H1 (cell line): ENCODE measurements at regions not wholly inside any gene's neighbourhood (a gene's known extent, or its start where the extent isn't known, plus 50 kb on each side); places are given as distances from the start of the nearest gene placed in this dataset.

Source experiments
- CTCF ChIA-PET: fragments of 300-600 bp; sonication (Branson Sonifier 250); formaldehyde crosslinking; loops from one replicate; lab custom pipeline; 2021; ENCODE audit not compliant: partially characterized antibody; lab: Charles Lee
- POLR2A ChIA-PET: fragments of 300-600 bp; sonication (Branson Sonifier 250); formaldehyde crosslinking; loops from one replicate; lab custom pipeline; 2021; ENCODE audit warnings: inconsistent platforms; ENCODE audit not compliant: partially characterized antibody; lab: Charles Lee
- DNase-seq, 2 experiments: peaks; one replicate each; pipeline versions ENCODE4 v3.0.0 to v3.0.0-alpha.2; 2010 to 2022; ENCODE audit warnings: low spot score in 2 of 2, low read depth in 1 of 2, mixed read lengths in 1 of 2
- FAIRE-seq: peaks from 2 replicates; lab custom pipeline; 2011; peaks lifted over from hg19 to GRCh38; lab: Jason Lieb, UNC
- H2AFZ ChIP-seq: 2 replicates; pipeline ENCODE4 v1.8.1; 2012; ENCODE audit warnings: low read length, inconsistent platforms
- H2AK5ac ChIP-seq: 2 replicates; pipeline ENCODE4 v1.6.1; 2013; ENCODE audit warnings: low read depth, low read length
- H2BK120ac ChIP-seq: replicated peaks from 2 replicates; pipeline ENCODE3; 2013; ENCODE audit warnings: low read depth, low read length, inconsistent platforms
- H2BK12ac ChIP-seq: 2 replicates; pipeline ENCODE4 v1.6.1; 2013; ENCODE audit warnings: low read depth, low read length
- H2BK15ac ChIP-seq: 2 replicates; pipeline ENCODE4 v1.6.1; 2013; ENCODE audit warnings: low read length
- H2BK20ac ChIP-seq: 2 replicates; pipeline ENCODE4 v1.6.1; 2013; ENCODE audit warnings: low read length
- H2BK5ac ChIP-seq: 2 replicates; pipeline ENCODE4 v1.6.1; 2013; ENCODE audit warnings: low read depth, low read length
- H3K14ac ChIP-seq: 2 replicates; pipeline ENCODE4 v1.6.1; 2013; ENCODE audit warnings: inconsistent platforms; ENCODE audit not compliant: insufficient read length
- H3K18ac ChIP-seq: 2 replicates; pipeline ENCODE4 v1.6.1; 2013; ENCODE audit warnings: low read length; ENCODE audit errors: extremely low read depth
- H3K23ac ChIP-seq: 2 replicates; pipeline ENCODE4 v1.6.1; 2013; ENCODE audit warnings: inconsistent platforms; ENCODE audit not compliant: insufficient read length
- H3K23me2 ChIP-seq: 2 replicates; pipeline ENCODE4 v1.6.1; 2013; ENCODE audit warnings: low read depth, low read length
- H3K27ac ChIP-seq: 2 replicates; pipeline ENCODE4 v1.6.1; 2011; ENCODE audit warnings: low read depth, low read length, inconsistent platforms
- H3K27me3 ChIP-seq, 4 experiments: replicated peaks in 1 of 4; 1 replicate in 1 of 4; 2 replicates in 3 of 4; pipeline versions ENCODE4 v1.6.1 to v1.8.1; 2011 to 2013; ENCODE audit warnings: low read length in 3 of 4, mild to moderate bottlenecking in 3 of 4, inconsistent platforms in 2 of 4, mixed read lengths in 2 of 4, moderate library complexity in 1 of 4; ENCODE audit not compliant: control insufficient read depth in 3 of 4, insufficient read depth in 3 of 4; ENCODE audit errors: extremely low read depth in 1 of 4
- H3K36me3 ChIP-seq, 4 experiments: 2 replicates each; pipeline versions ENCODE4 v1.6.1 to v1.8.1; 2011 to 2013; ENCODE audit warnings: mild to moderate bottlenecking in 4 of 4, low read length in 3 of 4, moderate library complexity in 2 of 4, control low read depth in 1 of 4, inconsistent platforms in 1 of 4; ENCODE audit not compliant: insufficient read depth in 4 of 4, control insufficient read depth in 2 of 4
- H3K4ac ChIP-seq: replicated peaks from 2 replicates; pipeline ENCODE3; 2013; ENCODE audit warnings: low read length, low read depth, mixed read lengths, inconsistent platforms; ENCODE audit not compliant: insufficient read length
- H3K4me1 ChIP-seq, 4 experiments: replicated peaks in 1 of 4; 1 replicate in 1 of 4; 2 replicates in 3 of 4; pipeline versions ENCODE4 v1.6.1 to v1.8.1; 2011 to 2013; ENCODE audit warnings: low read length in 3 of 4, inconsistent platforms in 2 of 4, mixed read lengths in 1 of 4; ENCODE audit not compliant: insufficient read depth in 4 of 4, control insufficient read depth in 3 of 4
- H3K4me2 ChIP-seq, 2 experiments: 2 replicates each; pipeline versions ENCODE4 v1.6.1 to v1.8.1; 2011 to 2013; ENCODE audit warnings: low read depth in 2 of 2, low read length in 2 of 2, control low read depth in 1 of 2, inconsistent platforms in 1 of 2, mild to moderate bottlenecking in 1 of 2; ENCODE audit not compliant: insufficient read depth in 1 of 2
- H3K4me3 ChIP-seq, 4 experiments: fragments of 200-600, 300-600 bp in 1 of 4; sonication (generic), shearing (Covaris generic), sonication (Bioruptor Twin) in 1 of 4; 2 replicates each; pipeline versions ENCODE4 v1.5.1 to v1.8.1; 2011 to 2016; ENCODE audit warnings: low read length in 4 of 4, low read depth in 3 of 4, control low read depth in 2 of 4, inconsistent platforms in 2 of 4, mild to moderate bottlenecking in 2 of 4, mixed read lengths in 1 of 4, moderate library complexity in 1 of 4; ENCODE audit not compliant: insufficient read depth in 2 of 4; ENCODE audit errors: extremely low read depth in 1 of 4
- H3K56ac ChIP-seq: replicated peaks from 2 replicates; pipeline ENCODE3; 2013; ENCODE audit warnings: low read depth, mild to moderate bottlenecking, mixed read lengths, low read length, inconsistent platforms; ENCODE audit not compliant: insufficient read length
- H3K79me1 ChIP-seq: 2 replicates; pipeline ENCODE4 v1.6.1; 2013; ENCODE audit warnings: low read depth, low read length, control low read depth
- H3K79me2 ChIP-seq, 2 experiments: 2 replicates each; pipeline versions ENCODE4 v1.6.1 to v1.8.1; 2012 to 2013; ENCODE audit warnings: low read length in 2 of 2, mild to moderate bottlenecking in 2 of 2, inconsistent platforms in 1 of 2; ENCODE audit not compliant: insufficient read depth in 2 of 2, control insufficient read depth in 1 of 2
- H3K9ac ChIP-seq, 4 experiments: replicated peaks in 1 of 4; 1 replicate in 1 of 4; 2 replicates in 3 of 4; pipeline versions ENCODE4 v1.6.1 to v1.8.1; 2011 to 2013; ENCODE audit warnings: low read depth in 3 of 4, low read length in 3 of 4, control low read depth in 2 of 4, mild to moderate bottlenecking in 2 of 4, moderate library complexity in 2 of 4, inconsistent platforms in 1 of 4; ENCODE audit errors: extremely low read depth in 1 of 4
- H3K9me3 ChIP-seq, 2 experiments: 2 replicates each; pipeline versions ENCODE4 v1.6.1 to v1.8.1; 2012 to 2013; ENCODE audit warnings: mild to moderate bottlenecking in 2 of 2, moderate library complexity in 2 of 2, control low read depth in 1 of 2, inconsistent platforms in 1 of 2, low read depth in 1 of 2, low read length in 1 of 2, mixed read lengths in 1 of 2; ENCODE audit not compliant: insufficient read depth in 2 of 2
- H4K20me1 ChIP-seq, 2 experiments: replicated peaks in 1 of 2; 2 replicates each; pipeline versions ENCODE3 to v1.8.1; 2011 to 2013; ENCODE audit warnings: inconsistent platforms in 2 of 2, low read length in 2 of 2, mild to moderate bottlenecking in 1 of 2; ENCODE audit not compliant: insufficient read depth in 2 of 2, control insufficient read depth in 1 of 2
- H4K5ac ChIP-seq: 2 replicates; pipeline ENCODE4 v1.6.1; 2013; ENCODE audit warnings: low read length, low read depth, mixed read lengths, inconsistent platforms; ENCODE audit not compliant: insufficient read length
- H4K8ac ChIP-seq: 2 replicates; pipeline ENCODE4 v1.8.0; 2013; ENCODE audit warnings: mild to moderate bottlenecking, moderate library complexity, low read length, inconsistent platforms; ENCODE audit not compliant: insufficient read depth; ENCODE audit errors: extremely low read depth
- H4K91ac ChIP-seq: replicated peaks from 2 replicates; pipeline ENCODE3; 2013; ENCODE audit warnings: low read length, mixed read lengths, inconsistent platforms; ENCODE audit not compliant: insufficient read length
- ATF2 ChIP-seq: IDR thresholded peaks from 2 replicates; pipeline ENCODE4 v1.6.1; 2012; ENCODE audit warnings: low read length, inconsistent platforms
- BCL11A ChIP-seq, 2 experiments: IDR thresholded peaks; one replicate each; pipeline ENCODE4 v1.6.1; 2011; ENCODE audit warnings: low read depth in 2 of 2, low read length in 2 of 2, mild to moderate bottlenecking in 2 of 2
- CREB1 ChIP-seq: IDR thresholded peaks from 2 replicates; pipeline ENCODE4 v1.6.1; 2012; ENCODE audit warnings: inconsistent platforms
- EZH2 ChIP-seq: fragments of 200-600 bp; sonication (generic); IDR thresholded peaks from 2 replicates; pipeline ENCODE4 v1.7.1; 2012; ENCODE audit warnings: low read depth, mild to moderate bottlenecking, moderate library complexity, low read length, inconsistent platforms; ENCODE audit not compliant: severe bottlenecking
- HDAC6 ChIP-seq: IDR thresholded peaks from one replicate; pipeline ENCODE4 v1.7.1; 2012; ENCODE audit warnings: low read depth, mild to moderate bottlenecking, inconsistent platforms, low read length, moderate library complexity
- KDM4A ChIP-seq: IDR thresholded peaks from one replicate; pipeline ENCODE4 v1.7.1; 2012; ENCODE audit warnings: low read depth, mild to moderate bottlenecking, moderate library complexity, low read length, inconsistent platforms; ENCODE audit not compliant: severe bottlenecking
- MAFK ChIP-seq: IDR thresholded peaks from 2 replicates; pipeline ENCODE4 v1.6.1; 2012; ENCODE audit warnings: low read depth, mild to moderate bottlenecking, improper control_type of control experiment, low read length
- NANOG ChIP-seq: IDR thresholded peaks from 2 replicates; pipeline ENCODE4 v1.6.1; 2011; ENCODE audit warnings: low read length, low read depth, mild to moderate bottlenecking, inconsistent platforms; ENCODE audit not compliant: insufficient read depth, poor library complexity, severe bottlenecking
- SIRT6 ChIP-seq: IDR thresholded peaks from one replicate; pipeline ENCODE4 v1.7.1; 2012; ENCODE audit warnings: low read length, inconsistent platforms
- USF2 ChIP-seq: IDR thresholded peaks from 2 replicates; pipeline ENCODE4 v1.6.1; 2011; ENCODE audit warnings: low read length, improper control_type of control experiment
- YY1 ChIP-seq: IDR thresholded peaks from 2 replicates; pipeline ENCODE4 v1.6.1; 2011; ENCODE audit warnings: low read depth, mild to moderate bottlenecking, low read length
- WGBS, 2 experiments: shearing (Covaris generic) in 1 of 2; methylation state at CpG; one replicate each; pipeline versions ENCODE4 v1.1.6 to v1.1.7; 2013 to 2015; ENCODE audit warnings: low lambda C conversion rate in 2 of 2, mixed read lengths in 2 of 2, inconsistent platforms in 1 of 2, low coverage in 1 of 2, missing lambda C conversion rate in 1 of 2; ENCODE audit not compliant: insufficient replicate concordance in 2 of 2, insufficient coverage in 1 of 2, insufficient read length in 1 of 2; ENCODE audit errors: extremely low coverage in 1 of 2, missing lambda C conversion rate in 1 of 2; 5-methylcytosine and 5-hydroxymethylcytosine counted together

- no peak overlapping the region for H2BK120ac ChIP-seq
- H2BK12ac ChIP-seq, result no peak overlapping the region
- H3K79me1 ChIP-seq, result no peaks in the 10 kb centered on the region
- H3K27me3 ChIP-seq, result peaks cover 0 to 2% (median 0%) of the 10 kb centered on the region in 4 experiments; a peak in 1 of 7 replicates
- H3K4me2 ChIP-seq, result no peak overlapping the region
- no peaks in the 10 kb centered on the region for H3K23me2 ChIP-seq
- H2BK5ac ChIP-seq, result no peak overlapping the region
- no peak overlapping the region for H3K23ac ChIP-seq
- no peak overlapping the region for H3K56ac ChIP-seq
- H3K18ac ChIP-seq, result no peak overlapping the region
- H3K4me1 ChIP-seq, result peaks cover 0 to 7% (median 1%) of the 10 kb centered on the region in 4 experiments; a peak in 4 of 7 replicates
- POLR2A ChIA-PET, result no interaction called here
- H2BK15ac ChIP-seq, result no peak overlapping the region
- no peak overlapping the region for H4K5ac ChIP-seq
- no peak for TF ChIP-seq HDAC6
- no peak for TF ChIP-seq SIRT6
- TF ChIP-seq ATF2, result no peak
- TF ChIP-seq KDM4A, result no peak
- TF ChIP-seq NANOG, result no peak
- TF ChIP-seq BCL11A (IDR thresholded peaks at IDR 0.05; ENCODE audit: low read depth in 2 of 2, low read length in 2 of 2), result no peak
- no peak for TF ChIP-seq CREB1
- no peak for TF ChIP-seq USF2
- no peak for TF ChIP-seq MAFK
- no peak for TF ChIP-seq YY1
- TF ChIP-seq EZH2, result no peak
- 93% methylated on average over 1 of the region's 1 CpG; no CpG with 5 or more reads in 1 of the 2 experiments for WGBS, 2 experiments
- H2AFZ ChIP-seq, result no peak overlapping the region
- DNase-seq (no peak), FAIRE-seq (no peak)
- no peak overlapping the region for H4K8ac ChIP-seq
- no peak overlapping the region for H3K9ac ChIP-seq
- H4K91ac ChIP-seq, result no peak overlapping the region
- no peak overlapping the region for H2AK5ac ChIP-seq
- no peaks in the 10 kb centered on the region for H4K20me1 ChIP-seq
- H3K36me3 ChIP-seq, result no peaks in the 10 kb centered on the region
- no peak overlapping the region for H3K4ac ChIP-seq
- CTCF ChIA-PET, result no interaction called here
- H3K14ac ChIP-seq, result no peak overlapping the region
- no peak overlapping the region for H3K27ac ChIP-seq
- H3K4me3 ChIP-seq, result no peak overlapping the region
- H3K9me3 ChIP-seq, result no peaks in the 10 kb centered on the region
- H2BK20ac ChIP-seq, result no peak overlapping the region
- H3K79me2 ChIP-seq, result no peaks in the 10 kb centered on the region
These were observed 101.5 kb upstream of the LHX5 start for GRCh38 chr12:113573148-113573547.
